ENCODE measurements at regions not wholly inside any gene's neighbourhood (a gene's known extent, or its start where the extent isn't known, plus 50 kb on each side); places are given as distances from the start of the nearest gene placed in this dataset.
"Not testable (repeated sequence)": the region's sequence is repeated elsewhere in the genome, so short reads cannot be mapped to it uniquely, and the experiment has no call there.

DNA sequence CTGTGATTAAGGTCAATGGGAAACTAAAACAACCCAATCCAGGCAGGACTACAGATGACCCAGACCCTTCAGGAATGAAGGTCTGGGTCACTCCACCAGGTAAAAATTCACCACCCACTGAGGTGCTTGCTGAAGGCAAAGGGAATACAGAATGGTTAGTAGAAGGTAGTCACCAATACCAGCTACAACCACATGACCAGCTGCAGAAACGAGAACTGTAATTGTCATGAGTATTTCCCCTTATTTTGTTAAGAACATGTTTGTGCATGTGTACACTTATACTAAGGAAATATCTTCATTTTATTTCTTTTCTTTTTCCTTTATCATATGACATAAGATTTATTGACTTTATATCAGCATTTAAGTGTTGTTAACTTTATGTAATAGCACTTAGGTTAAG, 126.1 kb upstream of the ZC3H12C start:
- not testable (repeated sequence) for H3K27me3 Mint-ChIP-seq (ENCODE audit: low read depth in 3 of 3); H3K36me3 Mint-ChIP-seq; H3K27ac Mint-ChIP-seq; H3K4me3 Mint-ChIP-seq; H3K9me3 Mint-ChIP-seq; DNase-seq
- H3K4me1 Mint-ChIP-seq = peaks cover 19 to 26% of the 10 kb centered on the region in 2 donors

DNA sequence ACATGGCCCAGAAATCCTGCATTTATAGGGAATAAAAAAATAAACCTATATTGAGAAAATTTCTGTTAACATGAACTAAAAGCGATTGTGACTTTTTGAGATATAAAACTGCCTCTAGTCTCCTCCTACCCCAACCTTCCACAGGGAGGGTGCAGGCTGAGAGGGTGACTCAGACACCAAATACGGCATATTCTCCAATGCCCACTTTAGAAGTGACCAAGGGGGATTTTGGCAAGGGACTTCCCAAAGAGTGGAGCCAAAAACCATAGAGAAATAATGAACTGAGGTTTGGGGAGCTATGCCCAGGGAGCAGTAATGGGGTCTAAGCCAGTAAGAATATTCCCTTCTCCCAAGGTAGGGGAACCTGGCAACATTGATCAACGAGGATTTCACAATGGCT, 124.9 kb upstream of the ZC3H12C start:
- peaks cover 19 to 26% of the 10 kb centered on the region in 2 donors for H3K4me1 Mint-ChIP-seq
- peaks cover 0 to 4% (median 0%) of the 10 kb centered on the region in 6 donors for H3K9me3 Mint-ChIP-seq
- H3K27ac Mint-ChIP-seq = no peak overlapping the region
- no peak overlapping the region for H3K4me3 Mint-ChIP-seq
- H3K27me3 Mint-ChIP-seq (ENCODE audit: low read depth in 3 of 3) = peaks cover 0 to 2% (median 0%) of the 10 kb centered on the region in 3 donors
- H3K36me3 Mint-ChIP-seq = no peaks in the 10 kb centered on the region
- DNase-seq = no peak

DNA sequence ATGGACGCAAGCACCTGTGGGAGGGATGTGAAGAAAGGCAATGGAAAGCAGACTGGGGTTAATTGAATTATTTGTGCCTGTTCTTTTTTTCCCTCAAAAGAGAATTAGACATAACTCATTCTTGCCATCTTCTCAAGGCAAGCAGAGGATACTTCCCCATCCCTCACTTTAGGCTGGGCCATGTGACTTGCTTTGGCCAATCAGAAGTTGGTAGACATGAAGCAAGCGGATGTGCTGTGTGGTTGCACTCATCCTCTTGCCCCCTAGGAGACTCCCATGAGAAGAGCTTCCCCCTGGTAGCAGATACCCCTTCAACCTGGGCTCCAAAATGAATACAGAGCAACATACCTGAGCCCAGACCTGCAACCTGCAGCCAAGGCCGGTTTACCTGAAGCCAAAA, 124.4 kb upstream of the ZC3H12C start:
- peaks cover 2% of the 10 kb centered on the region in 3 donors for H3K27me3 Mint-ChIP-seq (ENCODE audit: low read depth in 3 of 3)
- no peaks in the 10 kb centered on the region for H3K36me3 Mint-ChIP-seq
- no peak for DNase-seq
- H3K27ac Mint-ChIP-seq = no peak overlapping the region
- peaks cover 19 to 26% of the 10 kb centered on the region in 2 donors for H3K4me1 Mint-ChIP-seq
- no peak overlapping the region for H3K4me3 Mint-ChIP-seq
- peaks cover 0 to 4% (median 0%) of the 10 kb centered on the region in 6 donors for H3K9me3 Mint-ChIP-seq

DNA sequence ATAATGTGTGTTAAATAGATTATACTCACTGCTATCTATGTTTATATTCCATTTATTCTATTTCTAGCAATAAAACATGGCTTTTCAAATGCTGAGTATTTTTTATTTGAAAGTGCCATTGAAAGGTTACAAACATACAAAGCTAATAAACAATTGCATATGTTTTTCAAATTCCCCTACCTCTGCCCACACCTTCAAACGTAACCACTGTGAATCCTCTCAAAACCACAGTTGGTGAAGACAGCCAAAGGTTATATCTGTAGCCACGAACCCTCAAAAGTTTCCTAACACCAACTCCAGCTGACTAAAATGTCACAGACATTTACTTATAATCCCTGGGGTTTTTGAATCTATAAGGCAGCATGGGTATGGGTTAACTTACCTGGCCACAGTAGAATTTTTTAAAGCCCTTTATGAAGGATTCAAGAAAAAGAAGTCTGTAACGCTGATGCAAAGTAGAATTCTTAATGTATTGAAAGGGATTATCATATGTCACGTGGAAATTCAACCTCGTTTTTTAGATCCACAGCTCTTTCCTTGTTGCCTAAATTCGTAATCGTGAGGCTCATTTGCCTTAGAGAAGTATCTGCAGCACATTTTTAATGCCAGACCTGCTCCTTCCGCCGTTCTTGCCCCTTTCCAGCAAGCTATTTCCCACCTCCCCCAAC, 122.5 kb upstream of the ZC3H12C start:
- Mint-ChIP-seq H3K36me3 (no peaks in the 10 kb centered on the region), H3K4me3 (peak overlapping the region in 2 of 5 donors; percentile 6 to 66), H3K27ac (no peak overlapping the region)

GRCh38 chr11:109971184-109971523, 122.0 kb upstream of the ZC3H12C start:
- no peak overlapping the region for H3K27ac Mint-ChIP-seq
- peak overlapping the region in 2 of 5 donors; percentile 6 to 66 for H3K4me3 Mint-ChIP-seq
- peaks cover 15 to 18% of the 10 kb centered on the region in 2 donors for H3K4me1 Mint-ChIP-seq
- peaks cover 0 to 6% (median 0%) of the 10 kb centered on the region in 6 donors for H3K9me3 Mint-ChIP-seq
- H3K36me3 Mint-ChIP-seq = no peaks in the 10 kb centered on the region
- peaks cover 4 to 8% (median 6%) of the 10 kb centered on the region in 3 donors for H3K27me3 Mint-ChIP-seq (ENCODE audit: low read depth in 3 of 3)
- no peak for DNase-seq

More for the DNA sequence above, 122.5 kb upstream of the ZC3H12C start:
- DNase-seq = peak; percentile 13 to 36 (median 32)
- H3K9me3 Mint-ChIP-seq = peaks cover 0 to 6% (median 0%) of the 10 kb centered on the region in 6 donors
- peaks cover 18 to 23% of the 10 kb centered on the region in 2 donors for H3K4me1 Mint-ChIP-seq
- peaks cover 2 to 8% (median 4%) of the 10 kb centered on the region in 3 donors for H3K27me3 Mint-ChIP-seq (ENCODE audit: low read depth in 3 of 3)

DNA sequence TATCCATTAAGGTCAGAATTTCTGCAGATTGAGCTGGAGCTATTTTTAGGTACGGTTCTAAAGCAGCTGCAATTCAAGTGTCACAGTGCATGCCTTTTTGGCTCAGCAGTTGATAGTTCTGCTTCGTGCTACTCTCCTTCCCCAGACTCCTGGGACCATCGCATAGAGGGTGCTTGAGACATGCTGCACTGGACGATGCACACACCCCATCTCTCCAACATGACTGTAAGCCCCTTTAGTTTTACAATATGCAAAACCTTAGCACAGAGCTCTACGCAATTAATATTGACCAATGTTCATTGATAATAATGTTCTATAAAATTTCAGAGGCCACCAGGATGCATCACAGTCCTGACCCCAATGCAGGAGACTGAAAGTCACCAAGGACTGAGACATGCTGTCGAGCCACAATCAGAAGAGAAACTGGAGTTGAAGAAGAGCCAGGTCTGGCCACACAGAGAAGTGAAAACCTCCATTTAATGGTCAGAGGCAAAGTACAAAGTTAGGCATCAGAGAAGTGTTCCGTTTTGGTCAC, 120.9 kb upstream of the ZC3H12C start:
- H3K9me3 Mint-ChIP-seq = peaks cover 0 to 6% (median 0%) of the 10 kb centered on the region in 6 donors
- H3K27me3 Mint-ChIP-seq (ENCODE audit: low read depth in 3 of 3) = peaks cover 4 to 8% (median 6%) of the 10 kb centered on the region in 3 donors
- H3K4me1 Mint-ChIP-seq = peaks cover 15 to 18% of the 10 kb centered on the region in 2 donors
- H3K4me3 Mint-ChIP-seq = no peak overlapping the region
- no peak overlapping the region for H3K27ac Mint-ChIP-seq
- DNase-seq = no peak
- no peaks in the 10 kb centered on the region for H3K36me3 Mint-ChIP-seq

DNA sequence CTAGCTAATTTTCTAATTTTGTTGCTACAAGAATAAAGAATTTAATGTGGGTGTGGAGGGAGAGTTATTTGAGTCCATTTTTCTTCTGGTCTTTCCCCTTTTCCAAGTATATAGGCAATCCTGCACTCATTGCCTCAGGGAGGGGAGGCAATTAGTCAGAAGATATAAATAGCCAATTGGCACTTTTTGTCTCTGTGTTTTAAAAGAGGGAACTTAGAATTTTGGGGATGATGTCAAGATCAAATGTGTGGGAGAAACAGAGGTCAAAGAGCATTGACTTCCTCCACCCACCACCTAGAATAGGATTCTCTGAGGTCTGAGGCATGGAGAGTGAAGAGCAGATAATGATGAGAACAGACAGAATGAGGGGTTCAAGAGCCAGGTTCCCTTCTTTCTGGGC, 120.3 kb upstream of the ZC3H12C start:
- no peak overlapping the region for H3K4me3 Mint-ChIP-seq

DNA sequence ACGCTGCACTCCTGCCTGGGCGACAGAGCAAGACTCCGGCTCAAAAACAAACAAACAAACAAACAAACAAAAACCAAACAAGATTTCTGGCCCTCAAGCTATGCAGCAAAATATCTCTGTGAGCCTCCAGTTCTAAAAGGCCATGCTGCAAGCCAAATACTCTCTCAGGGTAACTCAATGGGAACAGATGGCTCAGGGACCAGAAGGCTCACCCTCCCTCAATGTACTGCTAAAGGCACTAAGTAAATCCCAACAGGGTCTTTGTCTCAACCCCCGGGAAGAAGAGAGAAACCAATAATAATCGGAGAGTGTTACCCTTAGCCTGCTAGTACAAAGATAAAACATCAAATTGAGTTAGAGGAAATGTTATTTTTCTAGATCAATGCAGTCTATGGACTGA, 119.7 kb upstream of the ZC3H12C start:
- H3K9me3 Mint-ChIP-seq = peaks cover 0 to 6% (median 0%) of the 10 kb centered on the region in 6 donors
- H3K4me1 Mint-ChIP-seq = peaks cover 15 to 18% of the 10 kb centered on the region in 2 donors
- H3K27me3 Mint-ChIP-seq (ENCODE audit: low read depth in 3 of 3) = peaks cover 4 to 11% (median 6%) of the 10 kb centered on the region in 3 donors
- H3K4me3 Mint-ChIP-seq = no peak overlapping the region
- no peaks in the 10 kb centered on the region for H3K36me3 Mint-ChIP-seq
- no peak for DNase-seq
- no peak overlapping the region for H3K27ac Mint-ChIP-seq

More for the DNA sequence above, 120.3 kb upstream of the ZC3H12C start:
- no peak for DNase-seq
- H3K36me3 Mint-ChIP-seq = no peaks in the 10 kb centered on the region
- H3K27me3 Mint-ChIP-seq (ENCODE audit: low read depth in 3 of 3) = peaks cover 4 to 8% (median 6%) of the 10 kb centered on the region in 3 donors
- H3K27ac Mint-ChIP-seq = no peak overlapping the region
- peaks cover 0 to 6% (median 0%) of the 10 kb centered on the region in 6 donors for H3K9me3 Mint-ChIP-seq
- H3K4me1 Mint-ChIP-seq = peaks cover 15 to 18% of the 10 kb centered on the region in 2 donors

- no peak overlapping the region for H3K27ac Mint-ChIP-seq
- H3K27me3 Mint-ChIP-seq (ENCODE audit: low read depth in 3 of 3) = peaks cover 4 to 12% (median 6%) of the 10 kb centered on the region in 3 donors
- no peaks in the 10 kb centered on the region for H3K36me3 Mint-ChIP-seq
- peaks cover 0 to 6% (median 0%) of the 10 kb centered on the region in 6 donors for H3K9me3 Mint-ChIP-seq
- H3K4me1 Mint-ChIP-seq = peaks cover 15 to 18% of the 10 kb centered on the region in 2 donors
- no peak overlapping the region for H3K4me3 Mint-ChIP-seq
- DNase-seq = no peak
These were observed 118.7 kb upstream of the ZC3H12C start for GRCh38 chr11:109974523-109974922.

DNA sequence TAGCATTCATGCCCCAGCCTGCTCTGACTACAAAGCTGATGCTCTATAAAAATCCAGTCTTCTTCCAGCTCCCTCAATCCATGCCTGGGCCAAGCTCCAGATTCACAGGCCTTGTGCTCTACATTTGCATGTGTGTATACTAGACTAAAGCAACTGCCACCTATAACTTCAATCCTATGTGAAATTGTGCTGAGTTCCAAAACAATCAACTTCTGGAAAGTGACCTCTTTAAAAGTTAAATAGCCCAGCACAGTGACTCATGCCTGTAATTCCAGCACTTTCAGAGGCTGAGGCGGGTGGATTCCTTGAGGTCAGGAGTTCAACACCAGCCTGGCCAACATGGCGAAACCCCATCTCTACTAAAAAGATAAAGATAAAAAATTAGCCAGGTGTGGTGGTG, 114.3 kb upstream of the ZC3H12C start:
- H3K4me1 Mint-ChIP-seq = peaks cover 1 to 2% of the 10 kb centered on the region in 2 donors
- no peak for DNase-seq
- H3K9me3 Mint-ChIP-seq = peaks cover 0 to 6% (median 0%) of the 10 kb centered on the region in 6 donors
- no peak overlapping the region for H3K27ac Mint-ChIP-seq
- H3K36me3 Mint-ChIP-seq = no peaks in the 10 kb centered on the region
- no peak overlapping the region for H3K4me3 Mint-ChIP-seq
- peaks cover 2 to 14% (median 4%) of the 10 kb centered on the region in 3 donors for H3K27me3 Mint-ChIP-seq (ENCODE audit: low read depth in 3 of 3)

- DNase-seq = no peak
- peaks cover 12 to 21% of the 10 kb centered on the region in 2 donors for H3K4me1 Mint-ChIP-seq
- H3K27me3 Mint-ChIP-seq (ENCODE audit: low read depth in 3 of 3) = peaks cover 0 to 8% (median under 1%) of the 10 kb centered on the region in 3 donors
- peaks cover 0 to 6% (median 0%) of the 10 kb centered on the region in 6 donors for H3K9me3 Mint-ChIP-seq
- no peak overlapping the region for H3K27ac Mint-ChIP-seq
- no peaks in the 10 kb centered on the region for H3K36me3 Mint-ChIP-seq
- no peak overlapping the region for H3K4me3 Mint-ChIP-seq
These were observed 112.1 kb upstream of the ZC3H12C start for GRCh38 chr11:109981031-109981636.

GRCh38 chr11:109983358-109983757, 109.8 kb upstream of the ZC3H12C start:
- no peak for DNase-seq
- Mint-ChIP-seq H3K27ac (no peak overlapping the region), H3K9me3 (peaks cover 0 to 2% (median 0%) of the 10 kb centered on the region in 6 donors), H3K4me3 (no peak overlapping the region), H3K36me3 (no peaks in the 10 kb centered on the region), H3K27me3 (ENCODE audit: low read depth in 3 of 3) (peaks cover 0 to 6% (median 0%) of the 10 kb centered on the region in 3 donors), H3K4me1 (peaks cover 12 to 21% of the 10 kb centered on the region in 2 donors)

DNA sequence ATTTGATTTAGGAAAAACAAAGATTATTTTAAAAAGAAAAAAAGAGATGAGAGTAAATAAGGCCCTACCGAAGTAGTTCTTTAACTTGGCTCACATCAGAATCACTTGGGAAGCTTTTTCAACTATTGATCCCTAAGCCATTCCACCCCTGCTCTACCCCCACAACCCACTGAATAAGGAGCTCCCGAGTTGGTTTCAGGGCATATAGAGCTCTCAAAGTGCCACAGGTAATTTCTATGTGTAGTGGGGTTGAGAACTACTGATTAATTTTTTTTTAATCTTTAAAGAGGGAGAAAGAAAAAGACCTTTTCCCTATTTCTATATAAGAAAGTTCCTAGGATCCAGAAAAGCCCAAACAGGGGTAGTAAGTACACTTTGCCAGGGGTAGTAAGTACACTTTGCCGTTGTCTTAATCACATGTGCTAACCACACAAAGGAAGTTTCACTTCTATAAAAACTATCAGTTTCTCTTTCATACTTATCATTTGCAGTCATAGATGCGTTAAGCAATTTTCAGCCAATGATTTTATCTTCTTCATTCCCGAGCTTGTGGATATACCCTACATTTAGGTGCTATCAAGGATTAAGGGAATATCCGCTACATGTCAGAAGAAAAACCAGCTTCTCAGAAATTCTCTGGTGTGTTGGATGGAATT, 108.4 kb upstream of the ZC3H12C start:
- Mint-ChIP-seq H3K4me3 (peak overlapping the region; percentile 38 to 68 (median 67)), H3K9me3 (peaks cover 0 to 2% (median 0%) of the 10 kb centered on the region in 6 donors), H3K27ac (peak overlapping the region in 5 of 6 donors; percentile 44 to 75 (median 51)), H3K4me1 (peaks cover 12 to 21% of the 10 kb centered on the region in 2 donors), H3K36me3 (no peaks in the 10 kb centered on the region), H3K27me3 (ENCODE audit: low read depth in 3 of 3) (peaks cover 0 to 4% (median 0%) of the 10 kb centered on the region in 3 donors)
- peak; percentile 10 to 35 (median 11) for DNase-seq

Measured in immature natural killer cell (primary cell).